Embryonic facial prominence (tissue), 1 donor: ENCODE measurements at regions not wholly inside any gene's neighbourhood (a gene's known extent, or its start where the extent isn't known, plus 50 kb on each side); places are given as distances from the start of the nearest gene placed in this dataset.

Experiments used
- DNase-seq: peaks from one replicate; pipeline ENCODE4 v3.0.0-alpha.2; 2016; ENCODE audit errors: extremely low spot score

GRCh38 chr18:5091741-5092140 is 105.3 kb downstream of the AKAIN1 start:
- no peak for DNase-seq

DNA sequence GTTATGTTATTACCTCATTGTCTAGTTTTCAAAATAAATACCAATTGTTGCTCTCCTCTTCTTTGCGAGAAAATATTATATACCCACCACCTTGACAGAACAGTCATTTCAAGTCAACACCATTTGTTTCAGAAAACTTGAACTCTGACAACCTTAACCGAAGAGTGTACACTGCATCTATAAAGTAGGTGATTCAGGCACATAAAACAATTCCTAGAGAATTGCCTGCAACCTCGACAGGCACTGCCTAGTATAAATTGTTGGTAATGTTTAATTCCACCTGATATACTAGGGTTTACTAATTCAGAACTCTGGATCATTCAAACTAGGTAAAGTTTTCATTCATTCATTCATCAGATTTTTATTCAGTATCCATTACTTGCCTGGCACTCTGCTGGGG is 121.8 kb downstream of the AKAIN1 start:
- no peak for DNase-seq

GRCh38 chr18:5073026-5073944 is 123.8 kb downstream of the AKAIN1 start:
- DNase-seq: no peak

- DNase-seq: no peak
Measured at GRCh38 chr18:5068851-5069250, 128.2 kb downstream of the AKAIN1 start.

GRCh38 chr18:5066380-5066977 is 130.6 kb downstream of the AKAIN1 start:
- no peak for DNase-seq

DNA sequence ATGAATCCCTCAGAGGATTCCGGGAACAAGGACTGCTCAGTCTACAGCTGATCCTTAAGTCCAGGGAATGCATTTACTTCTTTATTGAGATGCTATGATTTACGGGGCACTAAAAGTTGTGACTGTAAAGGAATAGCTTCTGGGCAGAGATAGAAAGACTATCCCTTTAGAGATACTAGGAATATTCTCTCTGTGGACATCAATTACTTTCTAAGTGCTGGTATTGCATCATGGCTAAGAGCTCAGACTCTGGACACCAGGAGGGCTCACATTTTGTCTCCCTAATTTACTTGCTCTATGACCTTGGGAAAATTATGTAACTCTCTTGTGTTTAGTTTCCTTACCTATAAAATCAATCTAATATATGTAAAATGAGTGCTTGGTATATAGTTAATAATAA is 131.4 kb downstream of the AKAIN1 start:
- DNase-seq: no peak

DNA sequence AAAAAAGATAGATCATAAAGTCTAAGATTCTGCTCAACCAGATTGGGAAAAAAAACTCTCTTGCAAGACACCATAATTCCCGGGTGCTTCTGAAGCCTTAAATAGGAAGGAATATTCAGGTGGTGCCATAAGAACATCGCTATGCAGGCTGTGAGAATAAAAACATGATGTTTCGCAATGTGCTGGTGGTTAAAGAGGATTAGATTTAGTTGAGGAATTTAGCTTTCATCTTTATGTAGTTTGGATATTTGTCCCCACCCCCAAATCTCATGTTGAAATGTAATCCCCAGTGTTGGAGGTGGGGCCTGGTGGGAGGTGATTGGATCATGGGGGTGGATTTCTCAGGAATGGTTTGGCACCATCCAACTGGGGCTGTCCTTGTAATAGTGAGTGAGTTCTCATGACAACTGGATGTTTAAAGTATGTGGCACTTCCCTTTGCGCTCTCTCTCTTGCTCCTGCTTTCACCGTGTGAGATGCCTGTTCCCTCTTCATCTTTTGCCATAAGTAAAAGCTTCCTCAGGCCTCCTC is 132.2 kb downstream of the AKAIN1 start:
- no peak for DNase-seq

DNA sequence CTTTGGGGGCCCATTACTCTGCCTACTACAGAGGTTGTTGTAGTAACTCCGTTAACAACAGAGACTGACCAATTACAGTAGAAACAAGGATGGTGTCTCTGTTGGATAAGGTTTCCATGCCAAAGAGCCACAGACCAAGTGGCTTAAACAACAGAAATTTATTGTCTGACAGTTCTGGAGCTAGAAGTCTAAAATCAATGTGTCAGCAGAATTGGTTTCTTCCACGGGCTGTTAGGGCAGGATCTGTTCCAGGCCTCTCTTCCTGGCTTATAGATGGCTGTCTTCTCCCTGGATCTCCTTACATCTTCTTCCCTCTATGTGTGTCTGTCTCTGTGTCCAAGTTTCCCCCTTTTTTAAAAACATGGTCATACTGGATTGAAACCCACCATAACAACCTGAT is 135.3 kb downstream of the AKAIN1 start:
- no peak for DNase-seq

- no peak for DNase-seq
Measured at GRCh38 chr18:5060543-5060942, 136.5 kb downstream of the AKAIN1 start.

DNA sequence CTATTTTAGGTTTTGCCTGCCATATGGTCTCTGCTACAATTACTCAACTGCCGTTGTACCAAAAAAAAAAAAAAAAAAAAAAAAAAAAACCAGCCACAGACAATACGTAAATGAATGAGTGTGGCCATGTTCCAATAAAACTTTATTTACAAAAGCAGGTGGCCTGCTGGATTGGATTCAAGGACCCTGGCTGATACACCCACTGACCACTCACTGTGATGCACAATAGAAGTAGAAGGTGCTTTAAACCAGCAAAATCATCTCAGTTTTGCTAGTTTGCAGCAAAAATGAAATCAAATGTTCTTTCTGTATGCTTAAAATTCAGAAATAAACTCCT is 137.4 kb downstream of the AKAIN1 start:
- DNase-seq: no peak

- DNase-seq: no peak
Measured at GRCh38 chr18:5058768-5059695, 138.0 kb downstream of the AKAIN1 start.

DNA sequence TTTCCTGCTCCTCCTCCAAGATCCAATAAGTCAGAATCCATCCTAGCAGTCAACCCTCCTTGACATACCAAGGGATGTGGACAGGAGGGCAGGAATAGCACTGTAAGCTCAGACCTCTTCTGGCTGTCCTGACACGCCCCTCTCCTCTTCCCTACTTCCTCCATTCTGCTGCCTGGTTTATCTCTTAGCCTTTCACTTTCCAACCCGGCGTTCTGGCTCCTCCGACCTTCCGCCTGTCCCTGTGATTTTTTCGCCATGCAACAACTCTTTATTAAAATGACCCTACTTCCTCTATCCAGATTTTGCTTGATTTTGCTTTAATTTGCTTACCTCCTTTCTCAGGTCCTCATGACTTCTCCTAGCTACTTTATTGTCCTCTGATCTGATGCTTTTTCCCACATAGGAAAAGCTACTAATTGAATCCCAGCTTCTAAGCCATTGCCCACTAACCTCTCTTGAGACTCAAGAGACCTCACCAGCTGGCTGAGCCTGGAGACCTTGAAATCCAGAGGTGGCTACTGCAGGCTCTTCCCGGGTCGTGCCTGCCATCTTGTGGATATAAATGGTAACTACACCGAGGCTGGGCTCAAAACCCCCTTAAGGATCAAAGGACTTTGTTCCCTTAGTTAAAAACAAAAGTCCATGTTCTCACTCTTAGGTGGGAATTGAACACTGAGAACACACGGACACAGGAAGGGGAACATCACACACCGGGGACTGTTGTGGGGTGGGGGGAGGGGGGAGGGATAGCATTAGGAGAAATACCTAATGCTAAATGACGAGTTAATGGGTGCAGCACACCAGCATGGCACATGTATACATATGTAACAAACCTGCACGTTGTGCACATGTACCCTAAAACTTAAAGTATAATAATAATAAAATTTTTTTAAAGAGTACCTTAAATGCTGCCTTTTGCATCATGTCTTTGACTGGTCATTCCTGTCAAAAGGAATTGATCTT is 139.4 kb downstream of the AKAIN1 start:
- DNase-seq: no peak

DNA sequence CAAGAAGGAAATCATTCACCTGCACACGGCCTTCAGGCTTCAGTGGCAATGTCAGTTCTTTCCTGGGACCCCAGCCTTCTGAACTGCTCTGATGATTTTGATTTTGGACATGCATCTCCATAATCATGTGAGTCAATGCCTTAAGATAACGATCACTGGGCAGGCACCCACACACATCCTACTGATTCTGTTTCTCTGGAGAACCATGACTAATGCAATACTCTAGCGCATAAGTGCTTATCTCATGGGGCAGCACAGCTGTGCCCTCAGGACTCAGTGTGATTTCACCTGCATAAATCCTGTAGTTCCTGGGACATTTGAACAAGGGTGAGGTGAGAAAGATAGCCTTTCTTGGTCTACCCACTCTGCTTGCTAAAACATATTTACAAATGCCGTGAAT is 144.6 kb downstream of the AKAIN1 start:
- no peak for DNase-seq

DNA sequence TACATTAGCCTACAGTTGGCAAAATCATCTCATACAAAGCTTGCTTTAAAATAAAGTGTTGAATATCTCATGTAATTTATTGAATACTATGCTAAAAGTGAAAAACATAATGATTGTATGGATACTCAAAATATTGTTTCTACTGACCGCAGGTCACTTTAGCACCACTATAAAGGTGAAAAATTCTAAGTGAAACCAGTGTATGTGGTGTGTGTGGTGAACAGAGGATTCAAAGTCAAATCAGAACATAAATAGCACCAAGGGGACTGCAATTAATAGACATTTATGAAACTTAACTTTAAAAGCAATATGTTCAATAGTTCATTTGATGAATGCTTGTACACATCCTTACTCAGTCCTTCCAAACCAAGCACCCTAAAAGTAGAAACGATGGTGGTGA is 145.8 kb downstream of the AKAIN1 start:
- no peak for DNase-seq

- DNase-seq: no peak
Measured at GRCh38 chr18:5049124-5049523, 147.9 kb downstream of the AKAIN1 start.

- no peak for DNase-seq
Measured at GRCh38 chr18:5040476-5040875, 156.6 kb downstream of the AKAIN1 start.

GRCh38 chr18:5036523-5036922 is 160.5 kb downstream of the AKAIN1 start:
- no peak for DNase-seq

GRCh38 chr18:5031216-5031615 is 165.8 kb downstream of the AKAIN1 start:
- DNase-seq: no peak

GRCh38 chr18:5030636-5031035 is 166.4 kb downstream of the AKAIN1 start:
- no peak for DNase-seq

DNA sequence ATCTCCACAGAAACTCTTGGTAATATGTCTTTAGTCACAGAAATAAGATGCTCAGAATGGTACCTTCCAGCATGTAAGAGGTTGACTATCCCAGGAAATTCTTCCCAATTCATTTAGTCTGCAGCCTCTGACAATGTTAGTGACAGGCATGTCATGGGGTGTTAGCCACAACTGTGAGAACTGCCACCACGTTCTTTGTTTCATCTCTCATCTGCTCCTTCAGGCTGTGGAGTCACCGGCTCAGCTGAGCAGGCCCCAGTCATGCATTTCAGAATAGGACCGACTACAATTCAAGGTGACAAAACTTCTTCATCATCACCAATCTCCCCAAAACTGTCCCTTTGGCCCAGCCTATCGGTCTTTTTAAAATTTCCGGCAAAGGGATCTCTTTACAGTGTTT is 167.5 kb downstream of the AKAIN1 start:
- DNase-seq: no peak

DNA sequence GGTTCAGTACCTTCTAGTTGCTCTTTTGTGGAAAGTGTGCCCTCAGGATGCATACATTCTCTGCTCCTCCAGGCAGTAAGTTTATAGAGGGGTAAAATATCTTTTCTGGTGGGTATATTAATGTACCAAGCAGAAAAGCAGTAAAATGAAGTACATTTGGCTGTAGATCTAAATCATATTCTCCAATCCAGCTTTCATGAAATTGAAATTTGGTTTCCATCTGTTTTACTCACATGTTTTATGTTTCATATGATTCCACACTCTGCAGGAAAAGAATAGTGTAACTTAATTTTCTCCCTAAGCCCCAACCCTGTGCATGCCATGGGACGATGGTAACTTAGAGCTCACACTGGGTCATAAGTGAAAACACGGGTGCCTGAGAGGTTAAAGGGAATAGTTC is 172.3 kb downstream of the AKAIN1 start:
- DNase-seq: no peak
